NOMO-1 treated with dmso at 0.1 percent for 144 hours (cell line): ENCODE measurements at regions not wholly inside any gene's neighbourhood (a gene's known extent, or its start where the extent isn't known, plus 50 kb on each side); places are given as distances from the start of the nearest gene placed in this dataset.

Source experiments
- DNase-seq: peaks from one replicate; lab custom pipeline; 2025; ENCODE audit not compliant: unreplicated experiment; lab: John Stamatoyannopoulos, UW

- DNase-seq: no peak
Measured at GRCh38 chr1:244106837-244107493, 55.9 kb downstream of the ZBTB18 start.

GRCh38 chr1:244111027-244111426, 59.9 kb downstream of the ZBTB18 start:
- no peak for DNase-seq

GRCh38 chr1:244112041-244112440, 61.0 kb downstream of the ZBTB18 start:
- DNase-seq: no peak

DNA sequence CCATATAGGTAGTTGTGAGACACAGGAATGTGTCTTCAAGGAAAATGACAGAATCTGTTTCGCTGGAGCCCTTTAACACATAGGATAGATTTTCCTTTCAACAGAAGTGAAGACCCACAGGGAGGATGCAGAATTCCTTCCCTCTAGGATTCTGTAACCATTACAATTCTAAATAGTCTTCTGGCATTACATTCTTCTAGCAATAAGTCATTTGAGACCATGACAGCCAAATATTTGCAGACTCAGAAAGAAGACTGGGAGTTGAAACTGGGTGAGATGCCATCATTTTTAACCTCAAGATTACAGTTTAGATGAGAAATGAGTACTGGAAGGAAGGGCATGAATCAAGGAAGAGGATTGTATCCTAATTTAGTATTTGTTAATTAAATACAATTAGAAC, 61.6 kb downstream of the ZBTB18 start:
- no peak for DNase-seq

- no peak for DNase-seq
Measured at GRCh38 chr1:244113532-244114320, 62.6 kb downstream of the ZBTB18 start.

- DNase-seq: no peak
Measured at GRCh38 chr1:244114892-244115291, 63.8 kb downstream of the ZBTB18 start.

GRCh38 chr1:244116946-244117345, 65.9 kb downstream of the ZBTB18 start:
- DNase-seq: no peak

DNA sequence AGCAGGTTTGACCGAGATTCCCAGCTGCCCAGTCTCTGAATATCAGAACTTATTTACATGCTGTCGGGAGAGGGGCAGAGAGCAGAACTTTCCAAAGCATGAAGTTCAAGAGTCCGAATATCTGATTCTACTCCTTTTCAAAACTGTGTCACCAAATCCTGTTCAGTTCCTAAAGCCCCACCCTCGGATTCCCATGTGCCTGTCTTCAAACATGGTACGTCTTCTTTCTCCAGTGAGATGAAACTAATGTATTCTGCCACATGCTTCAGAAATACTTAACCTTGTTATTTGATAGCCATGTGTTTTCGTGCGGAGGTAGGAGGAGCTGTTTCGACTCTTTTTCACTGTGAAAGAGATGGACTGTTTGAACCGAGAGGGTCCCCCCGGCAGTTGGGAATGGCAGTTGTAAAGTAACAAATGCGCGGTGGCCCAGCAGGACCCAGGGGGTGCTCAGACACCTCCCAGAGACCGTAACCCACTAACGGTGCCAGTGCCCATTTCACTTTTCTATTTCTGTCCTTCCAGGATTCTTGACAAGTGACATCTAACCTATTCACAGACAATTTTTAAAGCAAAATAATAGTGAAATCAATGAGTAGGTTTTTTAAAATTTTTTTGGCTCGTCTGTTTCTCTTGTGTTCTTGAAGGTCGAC, 67.2 kb downstream of the ZBTB18 start:
- no peak for DNase-seq

GRCh38 chr1:244128591-244129383, 77.7 kb downstream of the ZBTB18 start:
- no peak for DNase-seq

- DNase-seq: no peak
Measured at GRCh38 chr1:244137276-244137675, 86.2 kb downstream of the ZBTB18 start.

- DNase-seq: no peak
Measured at GRCh38 chr1:244137725-244138124, 86.6 kb downstream of the ZBTB18 start.

- DNase-seq: no peak
Measured at GRCh38 chr1:244138399-244138798, 87.3 kb downstream of the ZBTB18 start.

GRCh38 chr1:244139655-244140054, 88.6 kb downstream of the ZBTB18 start:
- no peak for DNase-seq

- no peak for DNase-seq
Measured at GRCh38 chr1:244140420-244140819, 89.3 kb downstream of the ZBTB18 start.

GRCh38 chr1:244144053-244144452, 93.0 kb downstream of the ZBTB18 start:
- DNase-seq: no peak

DNA sequence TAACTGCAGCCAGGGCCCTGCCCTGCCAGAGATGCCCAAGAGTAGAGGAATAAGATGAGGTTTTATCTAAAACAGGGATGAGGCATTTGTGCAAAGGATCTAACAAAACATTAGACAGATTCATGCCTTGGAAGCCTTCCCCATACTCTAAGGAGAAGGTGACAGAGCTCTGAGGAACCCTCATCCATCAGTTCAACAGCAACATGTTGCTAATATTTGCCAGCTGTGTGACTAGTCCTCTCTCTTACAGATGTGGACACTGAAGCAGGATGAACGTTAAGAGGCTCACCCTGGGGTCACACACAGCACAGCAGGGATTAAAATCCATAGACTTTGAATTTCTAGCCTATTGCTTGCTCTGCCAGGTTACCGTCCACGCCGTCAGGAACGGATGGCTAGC, 99.0 kb downstream of the ZBTB18 start:
- no peak for DNase-seq

GRCh38 chr1:244150665-244151064, 99.6 kb downstream of the ZBTB18 start:
- DNase-seq: no peak

DNA sequence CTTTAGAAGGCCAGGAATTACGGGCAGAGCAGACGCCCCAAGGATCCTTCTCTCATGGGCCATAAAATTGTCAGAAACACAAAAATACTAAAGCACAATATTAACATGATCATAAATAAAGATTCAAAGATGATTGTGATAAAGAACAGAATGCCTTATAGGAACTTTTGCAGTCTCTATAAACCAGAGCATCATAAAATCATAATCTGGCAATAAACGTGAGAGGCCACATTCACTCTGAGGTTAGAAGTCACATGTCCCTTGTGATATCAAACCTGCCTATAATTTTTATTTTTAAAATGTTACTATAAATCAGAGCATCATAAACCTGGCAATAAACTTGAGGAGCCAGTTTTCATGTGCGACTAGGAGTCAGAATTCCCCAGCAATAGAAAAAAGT, 100.5 kb downstream of the ZBTB18 start:
- no peak for DNase-seq

- DNase-seq: no peak
Measured at GRCh38 chr1:244154508-244154871, 103.4 kb downstream of the ZBTB18 start.

- no peak for DNase-seq
Measured at GRCh38 chr1:244154872-244155531, 103.9 kb downstream of the ZBTB18 start.

GRCh38 chr1:244155661-244156060, 104.6 kb downstream of the ZBTB18 start:
- DNase-seq: no peak
